ENCODE measurements at regions not wholly inside any gene's neighbourhood (a gene's known extent, or its start where the extent isn't known, plus 50 kb on each side); places are given as distances from the start of the nearest gene placed in this dataset.

GRCh38 chr14:26199590-26200370 lies 398.1 kb downstream of the NOVA1 start:
- Histone ChIP-seq H2AFZ (ENCODE audit: low read depth, low read length) (no peak overlapping the region), H3K9me2 (ENCODE audit: insufficient read depth, low read length) (no peaks in the 10 kb centered on the region)

DNA sequence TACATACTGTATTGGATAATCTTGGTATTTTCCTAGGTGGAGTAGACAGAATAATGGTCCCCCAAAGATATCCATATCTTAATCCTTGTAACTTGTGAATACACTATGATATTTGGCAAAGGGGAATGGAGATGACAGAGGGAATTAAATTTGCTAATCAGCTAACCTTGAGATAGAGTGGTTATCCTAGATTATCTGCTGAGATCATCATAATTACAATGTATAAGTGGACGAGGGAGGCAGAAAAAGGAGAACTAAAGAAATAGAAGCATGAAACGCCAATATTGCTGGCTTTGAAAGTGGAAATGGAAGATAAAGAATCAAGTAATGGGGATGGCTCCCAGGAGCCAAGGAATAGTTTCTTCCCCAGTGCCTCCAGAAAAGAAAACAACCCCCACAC lies 398.7 kb downstream of the NOVA1 start:
- Histone ChIP-seq H3K27me3 (ENCODE audit: insufficient read depth, low read depth, low read length) (no peaks in the 10 kb centered on the region), H3K4me2 (ENCODE audit: low read length) (no peak overlapping the region), H3K9me2 (ENCODE audit: insufficient read depth, low read length) (no peaks in the 10 kb centered on the region), H2AFZ (ENCODE audit: low read depth, low read length) (no peak overlapping the region), H3K79me2 (replicated peaks; ENCODE audit: insufficient read depth, low read length) (no peaks in the 10 kb centered on the region), H3K36me3 (ENCODE audit: insufficient read depth, low read length) (no peaks in the 10 kb centered on the region), H4K20me1 (ENCODE audit: insufficient read depth) (no peaks in the 10 kb centered on the region), H3K27ac (ENCODE audit: low read length) (no peak overlapping the region), H3K9me3 (ENCODE audit: low read length) (no peaks in the 10 kb centered on the region), H3K9ac (ENCODE audit: low read length) (no peak overlapping the region), H3K4me3 (ENCODE audit: low read length) (no peak overlapping the region), H3F3A (ENCODE audit: insufficient read depth, low read length, poor library complexity, severe bottlenecking) (no peaks in the 10 kb centered on the region)
- TF ChIP-seq MXI1 (conservative IDR thresholded peaks at IDR 0.05; ENCODE audit: poor library complexity, severe bottlenecking) (no peak), SMC3 (conservative IDR thresholded peaks at IDR 0.05; ENCODE audit: poor library complexity) (no peak), CTCF (IDR thresholded peaks at IDR 0.05; ENCODE audit: poor library complexity, severe bottlenecking) (no peak), EZH2 (IDR thresholded peaks at IDR 0.05; ENCODE audit: borderline replicate concordance, insufficient read depth, low read length, poor library complexity, severe bottlenecking) (no peak), POLR2AphosphoS5 (IDR thresholded peaks at IDR 0.05) (no peak), EP300 (conservative IDR thresholded peaks at IDR 0.05; ENCODE audit: poor library complexity, severe bottlenecking) (no peak), TAF1 (IDR thresholded peaks at IDR 0.05; ENCODE audit: low read depth) (no peak), RAD21 (conservative IDR thresholded peaks at IDR 0.05) (no peak)
- TF ChIP-seq, protein P1, sequence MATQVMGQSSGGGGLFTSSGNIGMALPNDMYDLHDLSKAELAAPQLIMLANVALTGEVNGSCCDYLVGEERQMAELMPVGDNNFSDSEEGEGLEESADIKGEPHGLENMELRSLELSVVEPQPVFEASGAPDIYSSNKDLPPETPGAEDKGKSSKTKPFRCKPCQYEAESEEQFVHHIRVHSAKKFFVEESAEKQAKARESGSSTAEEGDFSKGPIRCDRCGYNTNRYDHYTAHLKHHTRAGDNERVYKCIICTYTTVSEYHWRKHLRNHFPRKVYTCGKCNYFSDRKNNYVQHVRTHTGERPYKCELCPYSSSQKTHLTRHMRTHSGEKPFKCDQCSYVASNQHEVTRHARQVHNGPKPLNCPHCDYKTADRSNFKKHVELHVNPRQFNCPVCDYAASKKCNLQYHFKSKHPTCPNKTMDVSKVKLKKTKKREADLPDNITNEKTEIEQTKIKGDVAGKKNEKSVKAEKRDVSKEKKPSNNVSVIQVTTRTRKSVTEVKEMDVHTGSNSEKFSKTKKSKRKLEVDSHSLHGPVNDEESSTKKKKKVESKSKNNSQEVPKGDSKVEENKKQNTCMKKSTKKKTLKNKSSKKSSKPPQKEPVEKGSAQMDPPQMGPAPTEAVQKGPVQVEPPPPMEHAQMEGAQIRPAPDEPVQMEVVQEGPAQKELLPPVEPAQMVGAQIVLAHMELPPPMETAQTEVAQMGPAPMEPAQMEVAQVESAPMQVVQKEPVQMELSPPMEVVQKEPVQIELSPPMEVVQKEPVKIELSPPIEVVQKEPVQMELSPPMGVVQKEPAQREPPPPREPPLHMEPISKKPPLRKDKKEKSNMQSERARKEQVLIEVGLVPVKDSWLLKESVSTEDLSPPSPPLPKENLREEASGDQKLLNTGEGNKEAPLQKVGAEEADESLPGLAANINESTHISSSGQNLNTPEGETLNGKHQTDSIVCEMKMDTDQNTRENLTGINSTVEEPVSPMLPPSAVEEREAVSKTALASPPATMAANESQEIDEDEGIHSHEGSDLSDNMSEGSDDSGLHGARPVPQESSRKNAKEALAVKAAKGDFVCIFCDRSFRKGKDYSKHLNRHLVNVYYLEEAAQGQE (IDR thresholded peaks at IDR 0.05; ENCODE audit: borderline replicate concordance) = no peak

More at GRCh38 chr14:26199590-26200370, 398.1 kb downstream of the NOVA1 start:
- no peaks in the 10 kb centered on the region for H3K36me3 ChIP-seq (ENCODE audit: insufficient read depth, low read length)
- no peaks in the 10 kb centered on the region for H4K20me1 ChIP-seq (ENCODE audit: insufficient read depth)
- H3K27me3 ChIP-seq (ENCODE audit: insufficient read depth, low read depth, low read length) = peaks cover 4% of the 10 kb centered on the region
- H3K4me3 ChIP-seq (ENCODE audit: low read length) = no peak overlapping the region
- no peaks in the 10 kb centered on the region for H3F3A ChIP-seq (ENCODE audit: insufficient read depth, low read length, poor library complexity, severe bottlenecking)
- no peaks in the 10 kb centered on the region for H3K9me3 ChIP-seq (ENCODE audit: low read length)
- no peak overlapping the region for H3K4me2 ChIP-seq (ENCODE audit: low read length)
- H3K79me2 ChIP-seq (replicated peaks; ENCODE audit: insufficient read depth, low read length) = no peaks in the 10 kb centered on the region
- no peak overlapping the region for H3K27ac ChIP-seq (ENCODE audit: low read length)
- TF ChIP-seq POLR2AphosphoS5 (IDR thresholded peaks at IDR 0.05) (no peak), CTCF (IDR thresholded peaks at IDR 0.05; ENCODE audit: poor library complexity, severe bottlenecking) (no peak)
- no peak overlapping the region for H3K9ac ChIP-seq (ENCODE audit: low read length)

Measured in neural cell (in vitro differentiated cells).